PFSK-1 (cell line): ENCODE measurements at regions not wholly inside any gene's neighbourhood (a gene's known extent, or its start where the extent isn't known, plus 50 kb on each side); places are given as distances from the start of the nearest gene placed in this dataset.

Experiments used
- FOXP2 ChIP-seq: optimal IDR thresholded peaks from 2 replicates; pipeline ENCODE3; 2011; ENCODE audit warnings: borderline replicate concordance, control low read depth, inconsistent platforms; ENCODE audit not compliant: insufficient read depth; ENCODE audit errors: extremely low read length, extremely low read depth
- POLR2AphosphoS5 ChIP-seq: IDR thresholded peaks from 2 replicates; pipeline ENCODE4 v1.6.1; 2012; ENCODE audit warnings: low read depth, mild to moderate bottlenecking, control low read depth, low read length, moderate library complexity
- SIN3A ChIP-seq: IDR thresholded peaks from 2 replicates; pipeline ENCODE4 v1.6.1; 2012; ENCODE audit warnings: mild to moderate bottlenecking, low read length, moderate library complexity, borderline replicate concordance; ENCODE audit not compliant: insufficient read depth
- TAF1 ChIP-seq: IDR thresholded peaks from 2 replicates; pipeline ENCODE4 v1.6.1; 2012; ENCODE audit warnings: low read length, control low read depth, borderline replicate concordance; ENCODE audit not compliant: insufficient read depth
- TF ChIP-seq, protein P1 (sequence below), 2 experiments: IDR thresholded peaks; 2 replicates each; pipeline versions ENCODE4 v1.6.1 to v1.8.0; 2011 to 2012; ENCODE audit warnings: low read depth in 2 of 2, low read length in 2 of 2, control low read depth in 1 of 2, inconsistent platforms in 1 of 2, mild to moderate bottlenecking in 1 of 2, moderate library complexity in 1 of 2; ENCODE audit not compliant: insufficient read depth in 1 of 2

DNA sequence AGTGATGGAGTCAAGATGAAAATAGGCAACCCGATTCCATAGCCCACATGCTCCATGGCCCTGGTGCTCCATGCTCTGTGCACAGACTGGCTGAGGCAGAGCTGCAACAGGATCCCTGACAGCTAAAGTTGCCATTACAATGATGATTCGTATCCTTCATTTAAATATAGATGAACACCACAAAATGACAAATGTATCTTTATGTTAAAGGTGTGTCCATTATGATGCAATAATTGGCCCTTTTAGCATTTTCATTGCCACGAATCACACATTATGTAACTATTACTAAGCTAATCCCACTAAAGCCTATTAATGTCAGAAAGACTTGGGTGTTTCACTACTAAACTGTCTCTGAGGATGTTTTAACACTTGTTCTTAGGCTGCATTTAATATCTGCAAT, 270.2 kb upstream of the THBS1 start:
- TF ChIP-seq SIN3A (no peak), TAF1 (no peak), FOXP2 (no peak), POLR2AphosphoS5 (no peak)
- TF ChIP-seq, protein P1, sequence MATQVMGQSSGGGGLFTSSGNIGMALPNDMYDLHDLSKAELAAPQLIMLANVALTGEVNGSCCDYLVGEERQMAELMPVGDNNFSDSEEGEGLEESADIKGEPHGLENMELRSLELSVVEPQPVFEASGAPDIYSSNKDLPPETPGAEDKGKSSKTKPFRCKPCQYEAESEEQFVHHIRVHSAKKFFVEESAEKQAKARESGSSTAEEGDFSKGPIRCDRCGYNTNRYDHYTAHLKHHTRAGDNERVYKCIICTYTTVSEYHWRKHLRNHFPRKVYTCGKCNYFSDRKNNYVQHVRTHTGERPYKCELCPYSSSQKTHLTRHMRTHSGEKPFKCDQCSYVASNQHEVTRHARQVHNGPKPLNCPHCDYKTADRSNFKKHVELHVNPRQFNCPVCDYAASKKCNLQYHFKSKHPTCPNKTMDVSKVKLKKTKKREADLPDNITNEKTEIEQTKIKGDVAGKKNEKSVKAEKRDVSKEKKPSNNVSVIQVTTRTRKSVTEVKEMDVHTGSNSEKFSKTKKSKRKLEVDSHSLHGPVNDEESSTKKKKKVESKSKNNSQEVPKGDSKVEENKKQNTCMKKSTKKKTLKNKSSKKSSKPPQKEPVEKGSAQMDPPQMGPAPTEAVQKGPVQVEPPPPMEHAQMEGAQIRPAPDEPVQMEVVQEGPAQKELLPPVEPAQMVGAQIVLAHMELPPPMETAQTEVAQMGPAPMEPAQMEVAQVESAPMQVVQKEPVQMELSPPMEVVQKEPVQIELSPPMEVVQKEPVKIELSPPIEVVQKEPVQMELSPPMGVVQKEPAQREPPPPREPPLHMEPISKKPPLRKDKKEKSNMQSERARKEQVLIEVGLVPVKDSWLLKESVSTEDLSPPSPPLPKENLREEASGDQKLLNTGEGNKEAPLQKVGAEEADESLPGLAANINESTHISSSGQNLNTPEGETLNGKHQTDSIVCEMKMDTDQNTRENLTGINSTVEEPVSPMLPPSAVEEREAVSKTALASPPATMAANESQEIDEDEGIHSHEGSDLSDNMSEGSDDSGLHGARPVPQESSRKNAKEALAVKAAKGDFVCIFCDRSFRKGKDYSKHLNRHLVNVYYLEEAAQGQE (IDR thresholded peaks at IDR 0.05; ENCODE audit: insufficient read depth in 1 of 2, low read depth in 2 of 2, low read length in 2 of 2): no peak

DNA sequence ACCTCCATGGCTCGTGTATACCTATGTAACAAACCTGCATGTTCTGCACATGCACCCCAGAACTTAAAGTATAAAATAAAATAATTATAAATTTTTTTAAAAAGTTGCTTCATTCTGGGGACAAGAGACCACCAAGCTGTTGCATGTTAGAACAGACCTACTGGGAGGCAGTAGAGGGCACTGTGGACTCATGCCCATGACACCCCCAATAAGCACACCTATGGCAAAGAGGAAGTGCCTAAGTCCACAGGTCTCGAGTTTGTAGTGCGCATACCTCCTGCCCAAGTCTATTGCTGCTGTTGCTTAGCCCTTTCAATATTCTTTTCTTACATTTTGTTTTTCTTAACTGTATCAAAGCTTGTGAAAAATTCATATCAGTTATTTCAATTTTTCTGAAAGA, 267.9 kb upstream of the THBS1 start:
- no peak for TF ChIP-seq FOXP2
- TF ChIP-seq, protein P1 (IDR thresholded peaks at IDR 0.05; ENCODE audit: insufficient read depth in 1 of 2, low read depth in 2 of 2, low read length in 2 of 2): no peak
- TF ChIP-seq POLR2AphosphoS5: no peak
- no peak for TF ChIP-seq TAF1
- no peak for TF ChIP-seq SIN3A

DNA sequence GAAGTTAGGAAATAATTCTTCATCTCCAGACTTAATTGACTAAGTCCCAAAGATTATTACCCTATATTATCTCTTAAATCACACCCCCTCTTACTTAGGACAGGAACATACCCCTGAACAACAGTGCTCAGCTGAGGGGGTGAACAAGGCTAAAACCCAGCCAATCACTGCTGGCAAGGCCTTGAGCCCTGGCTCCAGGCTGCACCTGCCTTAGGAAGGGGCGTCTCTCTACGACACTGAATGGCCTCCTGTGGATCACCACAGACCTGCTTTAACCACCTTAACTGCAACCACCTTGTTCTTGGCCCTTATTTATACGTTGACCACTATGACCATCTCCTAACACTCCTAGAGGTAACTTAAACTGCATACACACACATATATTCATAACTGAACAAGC, 267.4 kb upstream of the THBS1 start:
- TF ChIP-seq, protein P1 (IDR thresholded peaks at IDR 0.05; ENCODE audit: insufficient read depth in 1 of 2, low read depth in 2 of 2, low read length in 2 of 2): no peak
- no peak for TF ChIP-seq SIN3A
- no peak for TF ChIP-seq TAF1
- no peak for TF ChIP-seq FOXP2
- TF ChIP-seq POLR2AphosphoS5: no peak

DNA sequence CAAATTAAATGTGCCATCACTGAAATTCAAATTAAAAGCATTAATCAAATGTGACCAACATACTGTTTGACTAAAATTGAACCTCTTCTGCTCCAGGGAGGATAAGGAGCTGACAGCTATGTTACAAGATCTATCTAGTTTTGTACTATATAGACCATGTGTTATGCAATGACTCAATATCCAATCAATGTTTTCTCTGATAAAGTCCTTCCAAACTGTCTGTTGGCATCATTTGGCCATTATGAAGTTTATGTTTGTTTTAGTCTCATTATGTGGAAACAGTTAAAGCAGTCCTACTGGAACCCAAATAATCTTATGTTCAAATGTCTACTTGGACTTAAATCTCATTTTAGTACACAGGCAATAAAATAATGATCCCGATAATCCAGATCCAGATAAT, 267.0 kb upstream of the THBS1 start:
- TF ChIP-seq, protein P1 (IDR thresholded peaks at IDR 0.05; ENCODE audit: insufficient read depth in 1 of 2, low read depth in 2 of 2, low read length in 2 of 2): no peak
- TF ChIP-seq TAF1 (no peak), FOXP2 (no peak), POLR2AphosphoS5 (no peak), SIN3A (no peak)
